IMR-90 (cell line): ENCODE measurements at regions not wholly inside any gene's neighbourhood (a gene's known extent, or its start where the extent isn't known, plus 50 kb on each side); places are given as distances from the start of the nearest gene placed in this dataset.
A peak's percentile ranks its signal among the peaks of the same experiment; 100 is the strongest.

Source experiments
- ATAC-seq: fragments of 200-7000 bp; cut with Tn5 transposase; 2 replicates; pipeline ENCODE4 v1.9.1; 2020; ENCODE audit warnings: low read depth, mild to moderate bottlenecking, moderate library complexity
- BruUV-seq: library from RNA; stranded (reverse); fragments of 400-500 nt; replicated peaks from 2 replicates; lab custom pipeline; 2021; lab: Mats Ljungman, UMichigan
- CTCF ChIA-PET: fragments of 300-600 bp; formaldehyde crosslinking; extraction: SDS; loops from one replicate; lab custom pipeline; 2021; ENCODE audit warnings: antibody characterized with exemption; lab: Yijun Ruan, JAX
- POLR2A ChIA-PET: fragments of 300-600 bp; sonication (Branson Sonifier 250); formaldehyde crosslinking; loops from one replicate; lab custom pipeline; 2022; ENCODE audit warnings: antibody characterized with exemption; ENCODE audit not compliant: unreplicated experiment; lab: Charles Lee
- DNase-seq: peaks from one replicate; pipeline ENCODE4 v3.0.0; 2013
- H2AFZ ChIP-seq: replicated peaks from 2 replicates; pipeline ENCODE3; 2013; ENCODE audit warnings: low read length, mild to moderate bottlenecking; ENCODE audit not compliant: poor library complexity
- H2AK5ac ChIP-seq: 2 replicates; pipeline ENCODE4 v1.6.1; 2013; ENCODE audit warnings: low read depth, low read length, inconsistent platforms
- H2AK9ac ChIP-seq: replicated peaks from 2 replicates; pipeline ENCODE3; 2013; ENCODE audit warnings: mild to moderate bottlenecking, low read depth, low read length, moderate library complexity; ENCODE audit not compliant: poor library complexity
- H2BK120ac ChIP-seq: 2 replicates; pipeline ENCODE4 v1.6.1; 2013; ENCODE audit warnings: low read depth, low read length, inconsistent platforms
- H2BK15ac ChIP-seq: 3 replicates; pipeline ENCODE4 v1.6.1; 2013; ENCODE audit warnings: low read depth, low read length, inconsistent platforms
- H2BK20ac ChIP-seq: 2 replicates; pipeline ENCODE4 v1.6.1; 2013; ENCODE audit warnings: low read depth, mild to moderate bottlenecking, inconsistent platforms, low read length, moderate library complexity
- H2BK5ac ChIP-seq: 2 replicates; pipeline ENCODE4 v1.6.1; 2013; ENCODE audit warnings: mild to moderate bottlenecking, low read depth, low read length, inconsistent platforms; ENCODE audit not compliant: poor library complexity, severe bottlenecking
- H3K14ac ChIP-seq: replicated peaks from 2 replicates; pipeline ENCODE4 v1.6.1; 2013; ENCODE audit warnings: low read depth, low read length, inconsistent platforms
- H3K18ac ChIP-seq: 2 replicates; pipeline ENCODE4 v1.6.1; 2013; ENCODE audit warnings: low read depth, low read length, control low read depth
- H3K23ac ChIP-seq: 2 replicates; pipeline ENCODE4 v1.6.1; 2013; ENCODE audit warnings: low read depth, low read length, inconsistent platforms
- H3K27ac ChIP-seq: 2 replicates; pipeline ENCODE4 v1.5.1; 2013; ENCODE audit warnings: mild to moderate bottlenecking, control low read depth, low read length; ENCODE audit not compliant: insufficient read depth
- H3K27me3 ChIP-seq: 2 replicates; pipeline ENCODE4 v1.6.1; 2013; ENCODE audit warnings: low read length; ENCODE audit not compliant: control insufficient read depth, insufficient read depth
- H3K36me3 ChIP-seq: 2 replicates; pipeline ENCODE4 v1.6.1; 2013; ENCODE audit warnings: low read length, mixed read lengths; ENCODE audit not compliant: control insufficient read depth, insufficient read depth
- H3K4ac ChIP-seq: 2 replicates; pipeline ENCODE4 v1.6.1; 2013; ENCODE audit warnings: low read depth, low read length, inconsistent platforms
- H3K4me1 ChIP-seq: 2 replicates; pipeline ENCODE4 v1.6.1; 2013; ENCODE audit warnings: low read length, mixed read lengths; ENCODE audit not compliant: control insufficient read depth, insufficient read depth
- H3K4me2 ChIP-seq: 2 replicates; pipeline ENCODE4 v1.6.1; 2013; ENCODE audit warnings: low read depth, mild to moderate bottlenecking, control low read depth, low read length, moderate library complexity
- H3K4me3 ChIP-seq: 2 replicates; pipeline ENCODE4 v1.5.1; 2013; ENCODE audit warnings: low read depth, mild to moderate bottlenecking, control low read depth, low read length, moderate library complexity; ENCODE audit not compliant: insufficient read depth
- H3K56ac ChIP-seq: 2 replicates; pipeline ENCODE4 v1.6.1; 2013; ENCODE audit warnings: low read length, inconsistent platforms; ENCODE audit not compliant: insufficient read depth; ENCODE audit errors: extremely low read depth
- H3K79me1 ChIP-seq, 2 experiments: 2 replicates each; pipeline ENCODE4 v1.6.1; 2013; ENCODE audit warnings: low read length in 2 of 2, inconsistent platforms in 1 of 2, low read depth in 1 of 2
- H3K9ac ChIP-seq: 2 replicates; pipeline ENCODE4 v1.6.1; 2013; ENCODE audit warnings: low read depth, low read length, control low read depth
- H3K9me1 ChIP-seq: 2 replicates; pipeline ENCODE4 v1.6.1; 2013; ENCODE audit warnings: low read length, inconsistent platforms; ENCODE audit not compliant: insufficient read depth
- H3K9me3 ChIP-seq: 2 replicates; pipeline ENCODE4 v1.6.1; 2013; ENCODE audit warnings: low read length; ENCODE audit not compliant: control insufficient read depth, insufficient read depth
- H4K20me1 ChIP-seq: 2 replicates; pipeline ENCODE4 v1.6.1; 2013; ENCODE audit warnings: low read length, inconsistent platforms; ENCODE audit not compliant: insufficient read depth
- H4K5ac ChIP-seq: 2 replicates; pipeline ENCODE4 v1.6.1; 2013; ENCODE audit warnings: mild to moderate bottlenecking, low read depth, low read length, control low read depth
- H4K8ac ChIP-seq, 2 experiments: 2 replicates each; pipeline ENCODE4 v1.6.1; 2013; ENCODE audit warnings: low read depth in 2 of 2, low read length in 2 of 2, control low read depth in 1 of 2, inconsistent platforms in 1 of 2
- H4K91ac ChIP-seq: 2 replicates; pipeline ENCODE4 v1.6.1; 2013; ENCODE audit warnings: low read depth, low read length, inconsistent platforms; ENCODE audit not compliant: insufficient read depth
- BHLHE40 ChIP-seq: fragments of 150-350 bp; IDR thresholded peaks from 2 replicates; pipeline ENCODE4 v1.6.1; 2016; ENCODE audit warnings: mild to moderate bottlenecking, low read depth, low read length
- CEBPB ChIP-seq: IDR thresholded peaks from 2 replicates; pipeline ENCODE4 v1.6.1; 2012; ENCODE audit warnings: low read depth, low read length, improper control_type of control experiment
- CHD1 ChIP-seq: IDR thresholded peaks from 2 replicates; pipeline ENCODE4 v1.6.1; 2012; ENCODE audit warnings: low read depth, low read length, improper control_type of control experiment
- FOS ChIP-seq: fragments of 150-350 bp; IDR thresholded peaks from 2 replicates; pipeline ENCODE4 v1.6.1; 2016; ENCODE audit warnings: low read depth, low read length
- MAFK ChIP-seq: IDR thresholded peaks from 2 replicates; pipeline ENCODE4 v1.6.1; 2012; ENCODE audit warnings: low read depth, low read length, improper control_type of control experiment
- MAZ ChIP-seq: IDR thresholded peaks from 2 replicates; pipeline ENCODE4 v1.6.1; 2012; ENCODE audit warnings: low read depth, mild to moderate bottlenecking, low read length, improper control_type of control experiment, moderate library complexity, borderline replicate concordance
- MXI1 ChIP-seq: IDR thresholded peaks from 2 replicates; pipeline ENCODE4 v1.6.1; 2012; ENCODE audit warnings: low read depth, mild to moderate bottlenecking, low read length, moderate library complexity, borderline replicate concordance
- POLR2A ChIP-seq: IDR thresholded peaks from 2 replicates; pipeline ENCODE4 v1.6.1; 2012; ENCODE audit warnings: mild to moderate bottlenecking, low read depth, low read length
- RAD21 ChIP-seq: IDR thresholded peaks from 2 replicates; pipeline ENCODE4 v1.6.1; 2012; ENCODE audit warnings: low read length, improper control_type of control experiment
- RCOR1 ChIP-seq: IDR thresholded peaks from 2 replicates; pipeline ENCODE4 v1.6.1; 2012; ENCODE audit warnings: mild to moderate bottlenecking, low read length, improper control_type of control experiment; ENCODE audit not compliant: insufficient replicate concordance
- RFX5 ChIP-seq: IDR thresholded peaks from 2 replicates; pipeline ENCODE4 v1.8.0; 2012; ENCODE audit warnings: low read depth, mild to moderate bottlenecking, low read length, moderate library complexity
- SMC3 ChIP-seq: fragments of 150-350 bp; IDR thresholded peaks from 2 replicates; pipeline ENCODE4 v1.6.1; 2016; ENCODE audit warnings: low read depth, mild to moderate bottlenecking, antibody characterized with exemption, low read length, moderate library complexity
- WGBS, 2 experiments: methylation state at CpG; one replicate each; pipeline versions ENCODE4 v1.1.5 to v1.1.7; 2013; ENCODE audit warnings: missing lambda C conversion rate in 2 of 2; ENCODE audit not compliant: insufficient read length in 1 of 2; ENCODE audit errors: extremely low coverage in 2 of 2; 5-methylcytosine and 5-hydroxymethylcytosine counted together
- dilution Hi-C: fragments of 300-500 bp; cut with HindIII; formaldehyde crosslinking; loops from one replicate; pipeline ENCODE4 v1.14.3; 2018; ENCODE audit warnings: low sequenced_read_pairs; ENCODE audit not compliant: unreplicated experiment
- in situ Hi-C: fragments of 300-500 bp; cut with MboI; formaldehyde crosslinking; loops from 3 replicates; pipeline ENCODE4 v1.14.3; 2019; ENCODE audit warnings: low sequenced_read_pairs, inconsistent platforms, mixed read lengths
- intact Hi-C: fragments of 100-400 bp; cut with micrococcal nuclease; formaldehyde crosslinking; loops from 2 replicates; pipeline ENCODE4 v1.10.0; 2022
- TF ChIP-seq, protein P1 (sequence below): fragments of 150-350 bp; IDR thresholded peaks from 2 replicates; pipeline ENCODE4 v1.6.1; 2016; ENCODE audit warnings: low read depth, mild to moderate bottlenecking, low read length, moderate library complexity, borderline replicate concordance
- TF ChIP-seq, protein P2 (sequence below): conservative IDR thresholded peaks from 2 replicates; pipeline ENCODE4 v1.5.1; 2012; ENCODE audit warnings: mild to moderate bottlenecking, low read depth, low read length, improper control_type of control experiment

DNA sequence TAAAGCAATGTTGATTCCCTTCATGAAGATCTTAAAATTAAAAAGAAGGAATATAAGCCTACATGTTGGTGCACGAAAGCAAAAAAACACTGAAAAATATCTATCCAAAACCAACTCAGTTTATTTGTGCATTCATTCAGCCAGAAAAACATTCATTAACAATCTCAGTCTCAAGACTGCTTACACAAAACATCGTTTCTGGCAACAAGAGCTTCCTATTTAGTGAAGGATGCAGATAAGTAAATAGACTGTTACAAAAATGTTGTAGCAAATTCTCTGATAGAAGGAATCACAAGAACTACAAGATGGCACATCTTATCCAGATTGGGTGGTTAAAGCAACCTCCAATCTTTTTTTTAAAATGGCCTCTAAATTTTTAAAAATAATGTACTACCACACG lies 69.7 kb upstream of the DCN start (continued):
- TF ChIP-seq FOS: no peak

DNA sequence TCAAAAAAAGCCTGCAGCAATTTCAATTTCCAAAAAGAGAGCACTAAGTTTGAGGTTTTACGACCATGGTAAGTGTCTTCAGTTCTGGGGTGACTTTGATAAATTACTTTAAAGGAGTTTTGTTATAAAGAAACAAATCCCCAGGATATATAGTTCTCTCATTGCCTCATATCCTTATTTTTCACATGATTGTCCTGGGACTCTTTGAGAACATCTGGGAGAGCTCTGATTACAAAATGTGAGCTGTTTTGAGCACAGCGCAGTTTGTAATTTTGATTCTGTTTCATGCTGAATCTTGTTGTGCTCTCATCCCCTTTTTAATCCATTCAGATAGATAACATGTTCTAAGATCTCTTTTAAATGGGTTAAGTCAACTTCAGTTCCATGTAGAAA lies 67.7 kb upstream of the DCN start:
- dilution Hi-C loops: no loop called here
- BruUV-seq: no TSS peak

More for the DNA sequence above, 67.7 kb upstream of the DCN start:
- Histone ChIP-seq H3K9ac (peak overlapping the region; percentile 16; the same call in 1 of the 2 replicates), H2BK15ac (no peak overlapping the region), H4K5ac (peak overlapping the region; percentile 49; the same call in 1 of the 2 replicates), H3K9me3 (no peaks in the 10 kb centered on the region), H2BK20ac (no peak overlapping the region), H2BK120ac (no peak overlapping the region), H3K14ac (no peak overlapping the region), H4K91ac (no peak overlapping the region), H3K79me1 (no peaks in the 10 kb centered on the region), H3K4me2 (peak overlapping the region; percentile 57), H3K4ac (no peak overlapping the region), H2BK5ac (peak overlapping the region; percentile 71), H4K8ac (no peak overlapping the region), H3K27ac (peak overlapping the region; percentile 55; the same call in 1 of the 2 replicates), H3K27me3 (no peaks in the 10 kb centered on the region), H3K56ac (no peak overlapping the region), H4K20me1 (no peaks in the 10 kb centered on the region), H3K23ac (no peak overlapping the region; the same call in 1 of the 2 replicates), H2AFZ (no peak overlapping the region), H3K18ac (peak overlapping the region; percentile 81), H3K9me1 (no peaks in the 10 kb centered on the region), H2AK5ac (no peak overlapping the region), H3K4me1 (peaks cover 3% of the 10 kb centered on the region; the same call in 1 of the 2 replicates), H2AK9ac (no peak overlapping the region), H3K4me3 (no peak overlapping the region), H3K36me3 (no peaks in the 10 kb centered on the region)
- peak; percentile 61 for ATAC-seq
- TF ChIP-seq, protein P1, sequence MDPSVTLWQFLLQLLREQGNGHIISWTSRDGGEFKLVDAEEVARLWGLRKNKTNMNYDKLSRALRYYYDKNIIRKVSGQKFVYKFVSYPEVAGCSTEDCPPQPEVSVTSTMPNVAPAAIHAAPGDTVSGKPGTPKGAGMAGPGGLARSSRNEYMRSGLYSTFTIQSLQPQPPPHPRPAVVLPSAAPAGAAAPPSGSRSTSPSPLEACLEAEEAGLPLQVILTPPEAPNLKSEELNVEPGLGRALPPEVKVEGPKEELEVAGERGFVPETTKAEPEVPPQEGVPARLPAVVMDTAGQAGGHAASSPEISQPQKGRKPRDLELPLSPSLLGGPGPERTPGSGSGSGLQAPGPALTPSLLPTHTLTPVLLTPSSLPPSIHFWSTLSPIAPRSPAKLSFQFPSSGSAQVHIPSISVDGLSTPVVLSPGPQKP: no peak
- TF ChIP-seq, protein P2, sequence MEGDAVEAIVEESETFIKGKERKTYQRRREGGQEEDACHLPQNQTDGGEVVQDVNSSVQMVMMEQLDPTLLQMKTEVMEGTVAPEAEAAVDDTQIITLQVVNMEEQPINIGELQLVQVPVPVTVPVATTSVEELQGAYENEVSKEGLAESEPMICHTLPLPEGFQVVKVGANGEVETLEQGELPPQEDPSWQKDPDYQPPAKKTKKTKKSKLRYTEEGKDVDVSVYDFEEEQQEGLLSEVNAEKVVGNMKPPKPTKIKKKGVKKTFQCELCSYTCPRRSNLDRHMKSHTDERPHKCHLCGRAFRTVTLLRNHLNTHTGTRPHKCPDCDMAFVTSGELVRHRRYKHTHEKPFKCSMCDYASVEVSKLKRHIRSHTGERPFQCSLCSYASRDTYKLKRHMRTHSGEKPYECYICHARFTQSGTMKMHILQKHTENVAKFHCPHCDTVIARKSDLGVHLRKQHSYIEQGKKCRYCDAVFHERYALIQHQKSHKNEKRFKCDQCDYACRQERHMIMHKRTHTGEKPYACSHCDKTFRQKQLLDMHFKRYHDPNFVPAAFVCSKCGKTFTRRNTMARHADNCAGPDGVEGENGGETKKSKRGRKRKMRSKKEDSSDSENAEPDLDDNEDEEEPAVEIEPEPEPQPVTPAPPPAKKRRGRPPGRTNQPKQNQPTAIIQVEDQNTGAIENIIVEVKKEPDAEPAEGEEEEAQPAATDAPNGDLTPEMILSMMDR: no peak
- TF ChIP-seq MAZ: no peak
- no peak for TF ChIP-seq MXI1
- TF ChIP-seq CHD1: no peak
- TF ChIP-seq POLR2A: no peak
- TF ChIP-seq RAD21: no peak
- TF ChIP-seq MAFK: no peak
- TF ChIP-seq CEBPB: no peak
- TF ChIP-seq RCOR1: no peak
- no peak for TF ChIP-seq SMC3
- no peak for TF ChIP-seq FOS
- no peak for TF ChIP-seq BHLHE40
- TF ChIP-seq RFX5: no peak
- DNase-seq: peak; percentile 58
- no CpG with 5 or more reads among the region's 2 CpGs for WGBS, 2 experiments
- in situ Hi-C loops (no loop called here), intact Hi-C loops (no loop called here)
- ChIA-PET POLR2A (no interaction called here), CTCF (interaction anchor here (0.6 kb wide), 1 partner anchor 29 kb away, joined by 5 read pairs; no protein-coding TSS in a partner anchor)
